ENCODE measurements at regions not wholly inside any gene's neighbourhood (a gene's known extent, or its start where the extent isn't known, plus 50 kb on each side); places are given as distances from the start of the nearest gene placed in this dataset.

- POLR2A ChIA-PET = no interaction called here
- no peaks in the 10 kb centered on the region for H3K4me1 Mint-ChIP-seq (ENCODE audit: insufficient read depth, unreplicated experiment)
Measured at GRCh38 chr18:42404151-42404550, 449.1 kb downstream of the PIK3C3 start.

GRCh38 chr18:42409005-42409404 lies 454.0 kb downstream of the PIK3C3 start:
- intact Hi-C loops (cut with micrococcal nuclease) = no loop called here
- Mint-ChIP-seq H3K27me3 (ENCODE audit: insufficient read depth, unreplicated experiment) (no peaks in the 10 kb centered on the region), H3K9me3 (ENCODE audit: unreplicated experiment) (peaks cover 19% of the 10 kb centered on the region), H3K4me3 (ENCODE audit: unreplicated experiment) (no peak overlapping the region), H3K4me1 (ENCODE audit: insufficient read depth, unreplicated experiment) (peaks cover 18% of the 10 kb centered on the region), H3K27ac (ENCODE audit: low read depth, unreplicated experiment) (no peak overlapping the region), H3K36me3 (ENCODE audit: insufficient read depth, unreplicated experiment) (no peaks in the 10 kb centered on the region)
- POLR2A ChIA-PET = interaction anchor here (0.6 kb wide), 2 partner anchors 62 to 974 kb away, joined by 3 read pairs; no protein-coding TSS in a partner anchor
- DNase-seq (ENCODE audit: unreplicated experiment) = no peak
- no peak for TF ChIP-seq CTCF (IDR thresholded peaks at IDR 0.05; ENCODE audit: unreplicated experiment)
- no TSS peak for BruUV-seq (replicated peaks)
- CTCF ChIA-PET = interaction anchor here (0.5 to 0.7 kb wide), 3 partner anchors 21 to 226 kb away, joined by 3 read pairs; no protein-coding TSS in a partner anchor

More at GRCh38 chr18:42404151-42404550, 449.1 kb downstream of the PIK3C3 start:
- H3K4me3 Mint-ChIP-seq (ENCODE audit: unreplicated experiment) = no peak overlapping the region
- TF ChIP-seq CTCF (IDR thresholded peaks at IDR 0.05; ENCODE audit: unreplicated experiment) = no peak
- H3K27ac Mint-ChIP-seq (ENCODE audit: low read depth, unreplicated experiment) = no peak overlapping the region
- no TSS peak for BruUV-seq (replicated peaks)
- CTCF ChIA-PET = no interaction called here
- DNase-seq (ENCODE audit: unreplicated experiment) = no peak
- intact Hi-C loops (cut with micrococcal nuclease) = no loop called here
- no peaks in the 10 kb centered on the region for H3K27me3 Mint-ChIP-seq (ENCODE audit: insufficient read depth, unreplicated experiment)
- H3K36me3 Mint-ChIP-seq (ENCODE audit: insufficient read depth, unreplicated experiment) = no peaks in the 10 kb centered on the region
- peaks cover 9% of the 10 kb centered on the region for H3K9me3 Mint-ChIP-seq (ENCODE audit: unreplicated experiment)

GRCh38 chr18:42412281-42412680 lies 457.2 kb downstream of the PIK3C3 start:
- H3K27me3 Mint-ChIP-seq (ENCODE audit: insufficient read depth, unreplicated experiment) = no peaks in the 10 kb centered on the region
- ChIA-PET CTCF (no interaction called here), POLR2A (no interaction called here)
- no TSS peak for BruUV-seq (replicated peaks)
- peaks cover 19% of the 10 kb centered on the region for H3K9me3 Mint-ChIP-seq (ENCODE audit: unreplicated experiment)
- H3K4me3 Mint-ChIP-seq (ENCODE audit: unreplicated experiment) = no peak overlapping the region
- no peak for TF ChIP-seq CTCF (IDR thresholded peaks at IDR 0.05; ENCODE audit: unreplicated experiment)
- no peak overlapping the region for H3K27ac Mint-ChIP-seq (ENCODE audit: low read depth, unreplicated experiment)
- H3K4me1 Mint-ChIP-seq (ENCODE audit: insufficient read depth, unreplicated experiment) = peaks cover 31% of the 10 kb centered on the region
- no peaks in the 10 kb centered on the region for H3K36me3 Mint-ChIP-seq (ENCODE audit: insufficient read depth, unreplicated experiment)
- intact Hi-C loops (cut with micrococcal nuclease) = loop anchor here (10.0 kb wide), 1 partner anchor 133 kb away; no protein-coding TSS in a partner anchor
- DNase-seq (ENCODE audit: unreplicated experiment) = peak; percentile 28

- DNase-seq (ENCODE audit: unreplicated experiment) = peak; percentile 60
Measured at GRCh38 chr18:42412896-42413295, 457.9 kb downstream of the PIK3C3 start.

More at GRCh38 chr18:42412896-42413295, 457.9 kb downstream of the PIK3C3 start:
- Mint-ChIP-seq H3K27me3 (ENCODE audit: insufficient read depth, unreplicated experiment) (no peaks in the 10 kb centered on the region), H3K9me3 (ENCODE audit: unreplicated experiment) (peaks cover 15% of the 10 kb centered on the region), H3K4me1 (ENCODE audit: insufficient read depth, unreplicated experiment) (peaks cover 31% of the 10 kb centered on the region), H3K27ac (ENCODE audit: low read depth, unreplicated experiment) (no peak overlapping the region), H3K36me3 (ENCODE audit: insufficient read depth, unreplicated experiment) (no peaks in the 10 kb centered on the region), H3K4me3 (ENCODE audit: unreplicated experiment) (no peak overlapping the region)
- ChIA-PET CTCF (no interaction called here), POLR2A (no interaction called here)
- intact Hi-C loops (cut with micrococcal nuclease) = loop anchor here (10.0 kb wide), 1 partner anchor 132 kb away; no protein-coding TSS in a partner anchor
- TF ChIP-seq CTCF (IDR thresholded peaks at IDR 0.05; ENCODE audit: unreplicated experiment) = no peak
- BruUV-seq (replicated peaks) = no TSS peak
